GM12878 (cell line): ENCODE measurements at regions not wholly inside any gene's neighbourhood (a gene's known extent, or its start where the extent isn't known, plus 50 kb on each side); places are given as distances from the start of the nearest gene placed in this dataset.

ENCODE experiments used
- ATAC-seq: fragments of 200-7000 bp; cut with Tn5 transposase; 3 replicates; pipeline ENCODE4 v1.9.1; 2020; ENCODE audit warnings: mild to moderate bottlenecking, moderate library complexity
- BruUV-seq: library from RNA; stranded (reverse); fragments of 400-500 nt; replicated peaks from 2 replicates; lab custom pipeline; 2021; lab: Mats Ljungman, UMichigan
- CTCF ChIA-PET: fragments of 300-600 bp; sonication (Branson Sonifier 250); formaldehyde crosslinking; extraction: SDS; loops from one replicate; lab custom pipeline; 2021; ENCODE audit warnings: inconsistent platforms; lab: Yijun Ruan, JAX
- POLR2A ChIA-PET: fragments of 350-600 bp; formaldehyde crosslinking; extraction: SDS; loops from one replicate; lab custom pipeline; 2021; ENCODE audit warnings: inconsistent platforms; lab: Charles Lee
- RAD21 ChIA-PET: fragments of 300-600 bp; sonication (Branson Sonifier 250); formaldehyde crosslinking; loops from one replicate; lab custom pipeline; 2023; ENCODE audit warnings: antibody characterized with exemption; ENCODE audit not compliant: unreplicated experiment; lab: Charles Lee
- SMC1A ChIA-PET: fragments of 300-600 bp; sonication (Branson Sonifier 250); formaldehyde crosslinking; loops from one replicate; lab custom pipeline; 2023; ENCODE audit not compliant: unreplicated experiment, uncharacterized antibody; lab: Charles Lee
- DNase-seq: peaks from one replicate; pipeline ENCODE4 v3.0.0-alpha.2; 2011; ENCODE audit warnings: low read depth, low spot score
- FAIRE-seq: peaks from 3 replicates; lab custom pipeline; 2011; peaks lifted over from hg19 to GRCh38; lab: Jason Lieb, UNC
- H2AFZ ChIP-seq: 2 replicates; pipeline ENCODE4 v1.6.0; 2011; ENCODE audit warnings: low read depth, low read length, control low read depth; ENCODE audit not compliant: control insufficient read depth
- H3K27ac ChIP-seq: 2 replicates; pipeline ENCODE4 v1.5.1; 2011; ENCODE audit warnings: control low read depth; ENCODE audit not compliant: control insufficient read depth, insufficient read depth
- H3K27me3 ChIP-seq, 2 experiments: replicated peaks in 1 of 2; 2 replicates each; pipeline versions ENCODE4 v1.6.0 to v1.6.1; 2011; ENCODE audit warnings: low read length in 1 of 2; ENCODE audit not compliant: control insufficient read depth in 2 of 2, insufficient read depth in 2 of 2
- H3K36me3 ChIP-seq, 2 experiments: 2 replicates each; pipeline ENCODE4 v1.5.1; 2011; ENCODE audit warnings: low read length in 1 of 2; ENCODE audit not compliant: control insufficient read depth in 2 of 2, insufficient read depth in 2 of 2
- H3K4me1 ChIP-seq: 2 replicates; pipeline ENCODE4 v1.6.1; 2011; ENCODE audit warnings: mild to moderate bottlenecking, low read length, moderate library complexity, mixed read lengths; ENCODE audit not compliant: control insufficient read depth, insufficient read depth
- H3K4me2 ChIP-seq: 2 replicates; pipeline ENCODE4 v1.6.0; 2011; ENCODE audit warnings: control low read depth; ENCODE audit not compliant: control insufficient read depth, insufficient read depth
- H3K4me3 ChIP-seq: fragments of 200-600 bp; sonication (generic); 2 replicates; pipeline ENCODE4 v1.5.1; 2016
- H3K79me2 ChIP-seq: 2 replicates; pipeline ENCODE4 v1.6.0; 2011; ENCODE audit warnings: low read length; ENCODE audit not compliant: control insufficient read depth, insufficient read depth
- H3K9ac ChIP-seq: 2 replicates; pipeline ENCODE4 v1.8.0; 2011; ENCODE audit warnings: low read length, control low read depth, mixed read lengths; ENCODE audit not compliant: control insufficient read depth, insufficient read depth
- H3K9me3 ChIP-seq: replicated peaks from 3 replicates; pipeline ENCODE4 v1.5.1; 2011; ENCODE audit warnings: mild to moderate bottlenecking, low read length; ENCODE audit not compliant: control insufficient read depth, insufficient read depth
- H4K20me1 ChIP-seq: 2 replicates; pipeline ENCODE4 v1.6.0; 2011; ENCODE audit not compliant: control insufficient read depth, insufficient read depth
- BRCA1 ChIP-seq: IDR thresholded peaks from 2 replicates; pipeline ENCODE4 v1.6.1; 2011; ENCODE audit warnings: low read depth, low read length, improper control_type of control experiment
- NR2C1 ChIP-seq: fragments of 450-650 bp; IDR thresholded peaks from 2 replicates; pipeline ENCODE4 v1.6.1; 2017; ENCODE audit warnings: antibody characterized with exemption, mild to moderate bottlenecking, moderate library complexity
- SMC3 ChIP-seq: IDR thresholded peaks from 2 replicates; pipeline ENCODE4 v1.6.1; 2011; ENCODE audit warnings: low read length, improper control_type of control experiment, borderline replicate concordance
- TAF1 ChIP-seq: IDR thresholded peaks from 2 replicates; pipeline ENCODE4 v1.6.1; 2011; ENCODE audit warnings: mild to moderate bottlenecking, low read depth, low read length, borderline replicate concordance
- YBX1 ChIP-seq: fragments of 450-650 bp; IDR thresholded peaks from 2 replicates; pipeline ENCODE4 v1.6.1; 2016; ENCODE audit warnings: antibody characterized with exemption
- ZNF24 ChIP-seq: fragments of 450-650 bp; IDR thresholded peaks from 2 replicates; pipeline ENCODE4 v1.6.1; 2017; ENCODE audit warnings: antibody characterized with exemption, mild to moderate bottlenecking
- WGBS: methylation state at CpG from one replicate; pipeline ENCODE4 v1.1.6; 2016; ENCODE audit warnings: low lambda C conversion rate; ENCODE audit not compliant: insufficient replicate concordance, insufficient coverage; ENCODE audit errors: missing lambda C conversion rate; 5-methylcytosine and 5-hydroxymethylcytosine counted together
- in situ Hi-C: fragments of 300-500 bp; cut with MboI; formaldehyde crosslinking; loops from 9 replicates; pipeline ENCODE4 v1.14.3; 2018; ENCODE audit warnings: mixed read lengths
- intact Hi-C: fragments of 100-400 bp; cut with micrococcal nuclease; formaldehyde crosslinking; loops from one replicate; pipeline ENCODE4 v1.14.2; 2022; ENCODE audit not compliant: unreplicated experiment
- TF ChIP-seq, protein P1 (sequence below): fragments of 450-650 bp; IDR thresholded peaks from 2 replicates; pipeline ENCODE4 v1.6.1; 2016; ENCODE audit warnings: mild to moderate bottlenecking, moderate library complexity, borderline replicate concordance
- TF ChIP-seq, protein P2 (sequence below): fragments of 450-650 bp; IDR thresholded peaks from 2 replicates; pipeline ENCODE4 v1.6.1; 2017; ENCODE audit warnings: mild to moderate bottlenecking, moderate library complexity
- TF ChIP-seq, protein P3 (sequence below): fragments of 450-650 bp; IDR thresholded peaks from 2 replicates; pipeline ENCODE4 v1.6.1; 2016; ENCODE audit warnings: mild to moderate bottlenecking
- TF ChIP-seq, protein P4 (sequence below): fragments of 450-650 bp; formaldehyde crosslinking; IDR thresholded peaks from 2 replicates; pipeline ENCODE4 v1.4.0; 2022; ENCODE audit warnings: mild to moderate bottlenecking, moderate library complexity

DNA sequence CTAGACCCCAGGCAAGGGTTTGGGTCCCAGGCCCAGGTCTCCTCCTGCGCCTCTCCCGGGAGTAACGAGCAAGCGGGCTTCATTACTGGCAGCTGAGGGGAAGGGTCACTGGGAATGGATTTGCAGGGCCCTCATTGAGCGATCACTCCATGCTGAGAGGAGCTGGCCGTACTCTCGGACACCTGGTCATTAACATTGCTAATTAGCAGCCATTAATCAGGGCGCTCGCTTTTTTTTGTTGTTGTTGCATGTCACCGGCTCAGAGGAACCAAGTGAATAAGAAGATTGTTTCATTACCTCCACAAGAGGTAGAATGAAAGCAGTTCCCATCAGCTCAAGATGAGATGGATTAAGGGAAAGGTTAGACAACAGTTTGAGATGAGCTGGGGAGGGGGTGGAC lies 293.0 kb upstream of the ATP11B start:
- SMC1A ChIA-PET = interaction anchor here (0.6 to 13.0 kb wide), 3 partner anchors 9 to 791 kb away, joined by 3 to 95 read pairs (median 6); no protein-coding TSS in a partner anchor
- Histone ChIP-seq H3K4me1 (no peaks in the 10 kb centered on the region), H3K79me2 (no peaks in the 10 kb centered on the region), H3K4me3 (no peak overlapping the region), H4K20me1 (no peaks in the 10 kb centered on the region), H2AFZ (no peak overlapping the region), H3K9ac (no peak overlapping the region), H3K27me3 (no peaks in the 10 kb centered on the region; a peak in 1 of 4 replicates), H3K27ac (no peak overlapping the region), H3K9me3 (no peaks in the 10 kb centered on the region), H3K4me2 (no peak overlapping the region), H3K36me3 (no peaks in the 10 kb centered on the region)
- RAD21 ChIA-PET = interaction anchor here (0.6 kb wide), 1 partner anchor 25 kb away, joined by 3 read pairs; no protein-coding TSS in a partner anchor
- CTCF ChIA-PET = interaction anchor here (0.8 to 1.3 kb wide), 4 partner anchors 8 to 45 kb away, joined by 3 to 4 read pairs (median 4); no protein-coding TSS in a partner anchor
- no TSS peak for BruUV-seq
- FAIRE-seq = no peak
- no peak for DNase-seq
- intact Hi-C loops (no loop called here), in situ Hi-C loops (no loop called here)
- WGBS = 76% methylated on average over 10 of the region's 10 CpGs
- ATAC-seq = no peak
- POLR2A ChIA-PET = interaction anchor here (0.6 kb wide), 1 partner anchor 39 kb away, joined by 6 read pairs; no protein-coding TSS in a partner anchor
- TF ChIP-seq SMC3 = no peak
- TF ChIP-seq, protein P1, sequence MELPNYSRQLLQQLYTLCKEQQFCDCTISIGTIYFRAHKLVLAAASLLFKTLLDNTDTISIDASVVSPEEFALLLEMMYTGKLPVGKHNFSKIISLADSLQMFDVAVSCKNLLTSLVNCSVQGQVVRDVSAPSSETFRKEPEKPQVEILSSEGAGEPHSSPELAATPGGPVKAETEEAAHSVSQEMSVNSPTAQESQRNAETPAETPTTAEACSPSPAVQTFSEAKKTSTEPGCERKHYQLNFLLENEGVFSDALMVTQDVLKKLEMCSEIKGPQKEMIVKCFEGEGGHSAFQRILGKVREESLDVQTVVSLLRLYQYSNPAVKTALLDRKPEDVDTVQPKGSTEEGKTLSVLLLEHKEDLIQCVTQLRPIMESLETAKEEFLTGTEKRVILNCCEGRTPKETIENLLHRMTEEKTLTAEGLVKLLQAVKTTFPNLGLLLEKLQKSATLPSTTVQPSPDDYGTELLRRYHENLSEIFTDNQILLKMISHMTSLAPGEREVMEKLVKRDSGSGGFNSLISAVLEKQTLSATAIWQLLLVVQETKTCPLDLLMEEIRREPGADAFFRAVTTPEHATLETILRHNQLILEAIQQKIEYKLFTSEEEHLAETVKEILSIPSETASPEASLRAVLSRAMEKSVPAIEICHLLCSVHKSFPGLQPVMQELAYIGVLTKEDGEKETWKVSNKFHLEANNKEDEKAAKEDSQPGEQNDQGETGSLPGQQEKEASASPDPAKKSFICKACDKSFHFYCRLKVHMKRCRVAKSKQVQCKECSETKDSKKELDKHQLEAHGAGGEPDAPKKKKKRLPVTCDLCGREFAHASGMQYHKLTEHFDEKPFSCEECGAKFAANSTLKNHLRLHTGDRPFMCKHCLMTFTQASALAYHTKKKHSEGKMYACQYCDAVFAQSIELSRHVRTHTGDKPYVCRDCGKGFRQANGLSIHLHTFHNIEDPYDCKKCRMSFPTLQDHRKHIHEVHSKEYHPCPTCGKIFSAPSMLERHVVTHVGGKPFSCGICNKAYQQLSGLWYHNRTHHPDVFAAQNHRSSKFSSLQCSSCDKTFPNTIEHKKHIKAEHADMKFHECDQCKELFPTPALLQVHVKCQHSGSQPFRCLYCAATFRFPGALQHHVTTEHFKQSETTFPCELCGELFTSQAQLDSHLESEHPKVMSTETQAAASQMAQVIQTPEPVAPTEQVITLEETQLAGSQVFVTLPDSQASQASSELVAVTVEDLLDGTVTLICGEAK = no peak
- TF ChIP-seq BRCA1 = no peak
- TF ChIP-seq, protein P2, sequence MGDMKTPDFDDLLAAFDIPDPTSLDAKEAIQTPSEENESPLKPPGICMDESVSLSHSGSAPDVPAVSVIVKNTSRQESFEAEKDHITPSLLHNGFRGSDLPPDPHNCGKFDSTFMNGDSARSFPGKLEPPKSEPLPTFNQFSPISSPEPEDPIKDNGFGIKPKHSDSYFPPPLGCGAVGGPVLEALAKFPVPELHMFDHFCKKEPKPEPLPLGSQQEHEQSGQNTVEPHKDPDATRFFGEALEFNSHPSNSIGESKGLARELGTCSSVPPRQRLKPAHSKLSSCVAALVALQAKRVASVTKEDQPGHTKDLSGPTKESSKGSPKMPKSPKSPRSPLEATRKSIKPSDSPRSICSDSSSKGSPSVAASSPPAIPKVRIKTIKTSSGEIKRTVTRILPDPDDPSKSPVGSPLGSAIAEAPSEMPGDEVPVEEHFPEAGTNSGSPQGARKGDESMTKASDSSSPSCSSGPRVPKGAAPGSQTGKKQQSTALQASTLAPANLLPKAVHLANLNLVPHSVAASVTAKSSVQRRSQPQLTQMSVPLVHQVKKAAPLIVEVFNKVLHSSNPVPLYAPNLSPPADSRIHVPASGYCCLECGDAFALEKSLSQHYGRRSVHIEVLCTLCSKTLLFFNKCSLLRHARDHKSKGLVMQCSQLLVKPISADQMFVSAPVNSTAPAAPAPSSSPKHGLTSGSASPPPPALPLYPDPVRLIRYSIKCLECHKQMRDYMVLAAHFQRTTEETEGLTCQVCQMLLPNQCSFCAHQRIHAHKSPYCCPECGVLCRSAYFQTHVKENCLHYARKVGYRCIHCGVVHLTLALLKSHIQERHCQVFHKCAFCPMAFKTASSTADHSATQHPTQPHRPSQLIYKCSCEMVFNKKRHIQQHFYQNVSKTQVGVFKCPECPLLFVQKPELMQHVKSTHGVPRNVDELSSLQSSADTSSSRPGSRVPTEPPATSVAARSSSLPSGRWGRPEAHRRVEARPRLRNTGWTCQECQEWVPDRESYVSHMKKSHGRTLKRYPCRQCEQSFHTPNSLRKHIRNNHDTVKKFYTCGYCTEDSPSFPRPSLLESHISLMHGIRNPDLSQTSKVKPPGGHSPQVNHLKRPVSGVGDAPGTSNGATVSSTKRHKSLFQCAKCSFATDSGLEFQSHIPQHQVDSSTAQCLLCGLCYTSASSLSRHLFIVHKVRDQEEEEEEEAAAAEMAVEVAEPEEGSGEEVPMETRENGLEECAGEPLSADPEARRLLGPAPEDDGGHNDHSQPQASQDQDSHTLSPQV = no peak
- TF ChIP-seq NR2C1 = no peak
- TF ChIP-seq, protein P3, sequence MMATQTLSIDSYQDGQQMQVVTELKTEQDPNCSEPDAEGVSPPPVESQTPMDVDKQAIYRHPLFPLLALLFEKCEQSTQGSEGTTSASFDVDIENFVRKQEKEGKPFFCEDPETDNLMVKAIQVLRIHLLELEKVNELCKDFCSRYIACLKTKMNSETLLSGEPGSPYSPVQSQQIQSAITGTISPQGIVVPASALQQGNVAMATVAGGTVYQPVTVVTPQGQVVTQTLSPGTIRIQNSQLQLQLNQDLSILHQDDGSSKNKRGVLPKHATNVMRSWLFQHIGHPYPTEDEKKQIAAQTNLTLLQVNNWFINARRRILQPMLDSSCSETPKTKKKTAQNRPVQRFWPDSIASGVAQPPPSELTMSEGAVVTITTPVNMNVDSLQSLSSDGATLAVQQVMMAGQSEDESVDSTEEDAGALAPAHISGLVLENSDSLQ = no peak
- TF ChIP-seq, protein P4, sequence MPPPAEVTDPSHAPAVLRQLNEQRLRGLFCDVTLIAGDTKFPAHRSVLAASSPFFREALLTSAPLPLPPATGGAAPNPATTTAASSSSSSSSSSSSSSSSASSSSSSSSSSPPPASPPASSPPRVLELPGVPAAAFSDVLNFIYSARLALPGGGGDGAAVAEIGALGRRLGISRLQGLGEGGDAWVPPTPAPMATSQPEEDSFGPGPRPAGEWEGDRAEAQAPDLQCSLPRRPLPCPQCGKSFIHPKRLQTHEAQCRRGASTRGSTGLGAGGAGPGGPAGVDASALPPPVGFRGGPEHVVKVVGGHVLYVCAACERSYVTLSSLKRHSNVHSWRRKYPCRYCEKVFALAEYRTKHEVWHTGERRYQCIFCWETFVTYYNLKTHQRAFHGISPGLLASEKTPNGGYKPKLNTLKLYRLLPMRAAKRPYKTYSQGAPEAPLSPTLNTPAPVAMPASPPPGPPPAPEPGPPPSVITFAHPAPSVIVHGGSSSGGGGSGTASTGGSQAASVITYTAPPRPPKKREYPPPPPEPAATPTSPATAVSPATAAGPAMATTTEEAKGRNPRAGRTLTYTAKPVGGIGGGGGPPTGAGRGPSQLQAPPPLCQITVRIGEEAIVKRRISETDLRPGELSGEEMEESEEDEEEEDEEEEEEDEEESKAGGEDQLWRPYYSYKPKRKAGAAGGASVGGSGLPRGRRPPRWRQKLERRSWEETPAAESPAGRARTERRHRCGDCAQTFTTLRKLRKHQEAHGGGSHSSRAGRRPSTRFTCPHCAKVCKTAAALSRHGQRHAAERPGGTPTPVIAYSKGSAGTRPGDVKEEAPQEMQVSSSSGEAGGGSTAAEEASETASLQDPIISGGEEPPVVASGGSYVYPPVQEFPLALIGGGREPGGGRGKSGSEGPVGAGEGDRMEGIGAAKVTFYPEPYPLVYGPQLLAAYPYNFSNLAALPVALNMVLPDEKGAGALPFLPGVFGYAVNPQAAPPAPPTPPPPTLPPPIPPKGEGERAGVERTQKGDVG (CRISPR knock-in tag) = no peak
- TF ChIP-seq TAF1 = no peak
- TF ChIP-seq YBX1 = no peak
- no peak for TF ChIP-seq ZNF24
